Epithelial cell of prostate (primary cell): ENCODE measurements at regions not wholly inside any gene's neighbourhood (a gene's known extent, or its start where the extent isn't known, plus 50 kb on each side); places are given as distances from the start of the nearest gene placed in this dataset.
"Not testable (repeated sequence)": the region's sequence is repeated elsewhere in the genome, so short reads cannot be mapped to it uniquely, and the experiment has no call there.

ENCODE experiments used
- DNase-seq: peaks from one replicate; pipeline ENCODE4 v3.0.0-alpha.2; 2011; ENCODE audit warnings: low read depth, low spot score
- H3K27ac ChIP-seq: fragments of 450-650 bp; 2 replicates; pipeline ENCODE4 v1.5.1; 2017; ENCODE audit warnings: mild to moderate bottlenecking

DNA sequence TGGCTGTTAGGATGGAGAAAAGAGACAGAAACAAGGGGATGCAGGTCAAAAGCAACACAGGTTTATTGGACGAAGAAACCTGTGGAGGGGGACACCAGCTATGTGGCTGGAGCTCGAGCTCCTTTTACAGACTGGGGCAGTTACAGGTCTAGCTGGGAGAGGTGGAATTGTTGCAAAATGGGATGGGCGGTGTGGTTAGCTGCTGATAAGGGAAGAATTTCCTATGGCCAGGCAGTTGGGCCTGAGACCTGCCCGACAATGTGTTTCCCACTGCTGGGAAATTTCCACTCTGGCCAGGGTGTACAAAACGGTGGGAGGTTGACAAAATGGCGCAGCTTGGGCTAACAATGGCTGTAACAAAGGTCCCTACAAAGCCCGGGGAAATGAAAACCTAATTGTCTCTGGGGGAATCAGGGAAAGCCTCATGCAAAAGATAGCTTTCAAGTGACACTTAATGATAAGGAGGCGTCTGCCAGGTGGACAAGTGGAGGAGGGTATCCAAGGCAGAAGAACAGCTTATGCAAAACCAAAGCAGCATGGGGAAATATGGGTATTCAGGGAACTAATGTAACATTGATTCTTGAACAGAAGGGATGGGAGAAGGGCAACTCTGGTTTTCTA lies 137.4 kb upstream of the SGO1 start:
- no peak for DNase-seq
- no peak overlapping the region for H3K27ac ChIP-seq

DNA sequence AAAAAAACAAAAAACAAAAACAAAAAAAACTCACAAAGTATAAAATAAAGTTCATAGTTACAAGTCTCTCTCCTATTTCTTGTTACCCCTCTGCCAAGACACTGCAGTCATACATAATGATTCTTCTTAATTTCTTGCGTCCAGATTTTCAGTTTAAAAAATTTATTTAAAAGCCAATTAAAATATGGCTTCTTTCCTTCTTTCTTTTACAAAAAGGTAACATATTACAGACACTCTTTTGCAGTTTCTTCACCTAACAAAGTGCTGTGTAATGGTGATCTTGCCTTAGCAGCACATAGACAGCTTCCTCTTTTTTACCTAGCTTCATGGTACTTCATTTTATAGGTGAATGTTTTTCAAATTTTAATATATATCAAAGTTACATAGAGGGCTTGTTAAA lies 136.1 kb upstream of the SGO1 start:
- H3K27ac ChIP-seq, result no peak overlapping the region
- no peak for DNase-seq

DNA sequence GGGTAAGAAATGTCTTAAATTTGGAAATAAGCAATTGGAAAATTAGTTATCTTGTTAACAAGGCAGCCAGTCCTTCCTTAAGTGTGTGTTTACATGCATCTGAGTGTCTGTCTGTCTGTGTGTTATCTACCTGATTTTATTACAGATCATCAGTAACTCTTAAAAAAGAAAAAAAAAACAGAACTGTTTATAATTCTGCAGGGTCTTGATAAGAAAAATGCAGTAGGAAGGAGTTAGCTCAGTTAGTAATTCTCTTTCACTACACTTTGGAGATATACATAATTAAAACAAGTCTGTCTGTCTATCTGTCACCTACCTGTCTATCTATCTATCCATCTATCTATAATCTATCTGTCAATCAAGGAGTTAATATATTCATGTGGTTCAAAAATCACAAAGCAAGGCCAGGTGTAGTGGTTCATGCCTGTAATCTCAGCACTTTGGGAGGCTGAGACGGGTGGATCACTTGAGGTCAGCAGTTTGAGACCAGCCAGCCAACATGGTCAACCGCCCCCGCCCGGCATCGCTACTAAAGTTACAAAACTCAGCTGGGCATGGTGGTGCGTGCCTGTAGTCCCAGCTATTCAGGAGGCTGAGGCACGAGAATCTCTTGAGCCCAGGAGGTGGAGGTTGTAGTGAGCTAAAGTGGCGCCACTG lies 135.5 kb upstream of the SGO1 start:
- H3K27ac ChIP-seq, result no peak overlapping the region

DNA sequence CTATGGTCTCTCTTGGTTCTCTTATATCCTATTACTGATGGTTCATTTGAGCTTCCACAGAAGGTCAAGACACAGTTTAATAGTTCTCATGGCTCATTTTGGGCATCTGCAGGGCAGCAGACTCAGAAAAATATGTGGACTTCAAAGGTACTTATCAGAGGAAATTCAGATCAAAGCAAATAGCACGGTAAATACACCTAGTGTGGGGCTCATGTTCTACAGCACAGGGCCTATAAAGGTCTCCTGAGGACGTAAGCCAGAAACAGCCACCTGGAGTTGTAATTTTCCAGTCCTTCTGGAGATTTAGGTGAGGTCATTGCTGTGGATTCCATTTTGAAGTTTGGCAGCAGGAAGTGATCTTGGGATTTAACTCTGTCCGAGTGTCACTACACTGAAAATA lies 134.5 kb upstream of the SGO1 start:
- H3K27ac ChIP-seq, result no peak overlapping the region
- no peak for DNase-seq

More for the DNA sequence above, 135.5 kb upstream of the SGO1 start:
- no peak for DNase-seq

DNA sequence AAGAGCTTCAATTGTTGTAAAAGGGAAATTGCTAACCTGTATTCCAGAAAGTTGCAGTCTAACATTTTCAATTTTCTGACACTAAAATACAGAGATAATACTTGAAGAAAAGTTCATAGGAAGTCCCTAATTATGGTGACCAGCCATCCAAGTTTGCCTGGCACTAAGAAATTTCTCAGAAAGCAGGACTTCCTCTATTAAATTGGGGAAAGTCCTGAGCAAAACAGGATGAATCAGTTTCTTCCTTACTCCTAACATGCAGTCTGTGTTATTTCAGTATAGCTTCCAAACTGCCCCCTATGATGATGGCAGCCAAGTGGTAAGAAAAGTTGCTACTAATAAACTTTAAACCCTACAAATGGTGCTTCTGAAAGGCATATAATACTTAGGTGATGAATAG lies 133.5 kb upstream of the SGO1 start:
- DNase-seq, result no peak
- H3K27ac ChIP-seq, result no peak overlapping the region

DNA sequence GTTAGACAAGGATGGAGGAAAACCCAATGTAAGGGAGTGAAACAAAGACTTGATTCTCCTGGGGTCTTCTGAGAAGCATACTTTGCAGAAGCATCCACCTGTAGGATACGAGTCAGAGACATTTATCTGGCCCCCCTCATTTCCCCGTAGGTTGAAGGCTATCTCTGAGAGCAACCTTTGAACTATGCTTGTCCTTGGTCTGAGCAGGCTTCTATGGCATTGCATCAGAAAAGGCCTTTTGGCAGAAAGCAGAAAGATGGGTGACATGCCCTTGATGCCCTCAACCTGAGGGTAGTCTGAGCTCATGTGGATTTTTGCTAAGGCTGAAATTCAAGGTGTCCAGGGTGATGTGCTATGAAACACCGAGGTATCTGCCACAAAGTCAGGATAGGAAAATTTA lies 131.6 kb upstream of the SGO1 start:
- DNase-seq, result no peak
- H3K27ac ChIP-seq, result no peak overlapping the region

DNA sequence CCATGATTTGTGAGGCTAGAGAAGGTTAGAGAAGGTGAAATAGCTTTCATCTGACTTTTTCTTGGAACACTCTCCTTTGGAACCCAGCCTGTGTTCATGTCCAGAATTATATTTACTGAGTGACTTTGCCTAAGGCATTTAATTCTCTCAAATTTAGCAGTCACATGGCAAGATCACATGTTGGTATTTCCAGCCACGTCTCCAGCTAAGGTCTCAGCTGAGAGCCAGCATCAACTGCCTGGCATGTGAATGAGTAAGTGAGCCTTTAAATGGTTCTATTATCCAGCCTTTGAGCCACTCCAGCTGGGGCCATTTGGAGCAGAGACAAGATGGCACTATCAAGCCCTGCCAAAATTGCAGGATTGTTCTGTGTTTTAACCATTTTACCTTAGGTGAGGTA lies 130.2 kb upstream of the SGO1 start:
- H3K27ac ChIP-seq, result no peak overlapping the region
- no peak for DNase-seq

DNA sequence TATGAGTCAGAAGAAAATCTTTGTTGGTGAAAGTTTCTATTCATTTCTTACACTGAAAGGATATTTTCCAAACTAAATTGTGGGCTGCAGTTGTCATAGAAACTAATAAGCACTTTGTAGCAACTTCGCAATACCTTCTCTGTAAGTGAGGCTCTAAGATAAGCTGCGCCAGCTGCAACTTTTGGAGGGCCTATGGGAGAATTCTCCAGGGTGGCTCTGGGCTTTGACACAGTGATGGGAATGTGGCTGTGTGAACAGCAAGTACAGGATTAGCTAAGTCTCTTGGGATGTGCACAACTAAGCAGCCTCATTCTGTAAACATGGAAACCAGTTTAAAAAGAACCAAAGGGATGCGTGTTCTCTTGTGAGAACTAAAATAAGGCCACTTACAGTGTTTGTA lies 124.6 kb upstream of the SGO1 start:
- no peak overlapping the region for H3K27ac ChIP-seq
- DNase-seq, result no peak

DNA sequence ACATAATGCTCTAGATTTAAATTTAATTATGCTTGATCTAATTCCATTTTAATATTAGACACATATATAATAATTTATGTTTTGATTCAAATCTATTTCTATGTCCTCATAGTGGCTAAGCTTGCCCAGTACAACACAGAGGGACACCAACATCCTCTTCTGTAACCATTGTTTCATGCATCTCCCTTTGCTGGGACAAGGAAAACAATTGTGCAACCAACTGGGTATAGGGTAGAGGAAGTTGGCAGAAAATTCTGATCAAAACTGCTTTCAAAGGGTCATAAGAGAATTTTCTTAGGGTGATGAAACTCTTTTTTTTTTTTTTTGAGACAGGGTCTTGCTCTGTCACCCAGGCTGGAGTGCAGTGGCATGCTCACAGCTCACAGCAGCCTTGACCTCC lies 121.4 kb upstream of the SGO1 start:
- H3K27ac ChIP-seq, result no peak overlapping the region
- no peak for DNase-seq

DNA sequence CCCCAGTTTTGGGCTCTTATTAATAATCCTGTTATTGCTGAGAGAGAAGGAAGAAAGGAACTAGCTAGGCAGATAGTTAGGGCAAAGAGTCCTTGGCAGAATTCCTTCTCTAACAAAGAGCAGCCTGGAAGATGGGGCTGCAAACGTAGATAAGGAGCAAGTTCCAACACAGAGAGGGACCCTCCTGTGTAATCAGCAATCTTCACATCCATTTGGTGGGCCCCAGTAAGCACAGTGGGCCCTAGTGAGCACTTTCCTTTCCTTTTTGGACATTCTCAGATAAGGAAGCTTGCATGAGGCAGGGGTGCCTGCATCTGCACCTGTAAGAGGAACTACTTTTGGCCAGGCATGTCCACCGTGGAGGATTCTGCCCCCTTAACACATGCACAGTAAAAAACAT lies 119.6 kb upstream of the SGO1 start:
- no peak for DNase-seq
- H3K27ac ChIP-seq, result no peak overlapping the region

DNA sequence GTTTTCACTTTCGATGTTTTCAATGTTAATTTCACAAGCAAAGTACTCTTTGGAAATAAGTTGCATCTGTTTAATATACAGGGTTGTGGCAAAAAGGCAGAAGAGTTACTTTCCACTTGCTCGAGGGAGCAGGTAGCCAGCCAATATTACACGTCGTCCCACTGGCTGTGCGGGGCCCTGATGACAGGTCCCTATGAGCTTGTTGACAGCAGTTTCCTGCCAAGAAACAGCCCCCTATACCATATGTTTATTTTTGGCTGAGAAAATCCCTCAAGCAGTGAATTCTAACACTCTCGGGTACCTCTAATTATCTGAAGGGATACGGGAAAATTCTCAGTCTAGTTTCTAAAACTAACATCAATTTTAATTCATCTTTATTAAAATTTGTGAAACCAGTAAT lies 116.8 kb upstream of the SGO1 start:
- H3K27ac ChIP-seq, result no peak overlapping the region
- DNase-seq, result no peak

DNA sequence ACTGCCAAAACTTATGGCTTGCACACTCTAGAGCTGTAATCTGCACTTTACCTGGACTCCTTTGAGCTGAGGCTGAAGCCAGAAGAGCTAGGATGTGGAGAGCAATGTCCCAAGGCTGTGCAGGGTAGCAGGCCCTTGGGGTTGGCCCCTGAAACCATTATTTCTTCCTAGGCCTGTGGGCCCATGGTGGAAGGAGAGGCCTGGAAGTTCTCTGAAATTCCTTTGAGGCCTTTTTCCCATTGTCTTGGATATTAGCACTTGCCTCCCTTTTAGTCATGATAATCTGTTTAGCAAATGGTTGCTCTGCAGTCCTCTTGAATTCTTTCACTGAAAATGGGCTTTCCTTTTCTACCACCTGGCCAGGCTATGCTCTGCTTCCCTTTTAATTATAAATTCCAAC lies 102.0 kb upstream of the SGO1 start:
- no peak for DNase-seq

DNA sequence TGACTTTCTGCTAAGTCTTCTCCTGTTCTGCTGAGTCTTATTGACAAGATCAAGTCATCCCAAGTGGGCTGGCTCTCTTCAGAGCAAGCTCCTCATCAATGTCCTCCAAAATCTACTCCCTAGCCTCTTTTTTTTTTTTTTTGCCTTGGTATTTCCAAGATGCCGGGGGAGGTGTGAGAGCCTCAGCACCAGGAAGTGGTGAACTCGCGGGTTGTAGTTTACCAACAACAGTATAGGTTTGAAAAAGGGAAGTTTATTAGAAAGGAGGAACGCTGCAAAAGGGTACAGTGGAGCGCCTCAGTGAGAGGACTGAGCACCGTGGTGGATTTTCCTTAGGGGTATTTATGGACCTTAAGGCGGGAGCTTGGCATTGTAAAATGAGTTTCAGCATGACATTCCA lies 94.3 kb upstream of the SGO1 start:
- DNase-seq, result no peak
- H3K27ac ChIP-seq, result no peak overlapping the region

More for the DNA sequence above, 102.0 kb upstream of the SGO1 start:
- H3K27ac ChIP-seq, result no peak overlapping the region

DNA sequence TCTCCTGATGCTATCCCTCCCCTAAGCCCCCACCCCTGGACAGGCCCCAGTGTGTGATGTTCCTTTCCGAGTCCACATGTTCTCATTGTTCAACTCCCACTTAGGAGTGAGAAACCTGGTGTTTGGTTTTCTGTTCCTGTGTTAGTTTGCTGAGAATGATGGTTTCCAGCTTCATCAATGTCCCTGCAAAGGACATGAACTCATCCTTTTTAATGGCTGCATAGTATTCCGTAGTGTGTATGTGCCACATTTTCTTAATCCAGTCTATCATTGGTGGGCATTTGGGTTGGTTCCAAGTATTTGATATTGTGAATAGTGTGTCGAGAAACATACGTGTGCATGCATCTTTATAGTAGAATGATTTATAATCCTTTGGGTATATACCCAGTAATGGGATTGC lies 80.0 kb upstream of the SGO1 start:
- H3K27ac ChIP-seq, DNase-seq: not testable (repeated sequence)

DNA sequence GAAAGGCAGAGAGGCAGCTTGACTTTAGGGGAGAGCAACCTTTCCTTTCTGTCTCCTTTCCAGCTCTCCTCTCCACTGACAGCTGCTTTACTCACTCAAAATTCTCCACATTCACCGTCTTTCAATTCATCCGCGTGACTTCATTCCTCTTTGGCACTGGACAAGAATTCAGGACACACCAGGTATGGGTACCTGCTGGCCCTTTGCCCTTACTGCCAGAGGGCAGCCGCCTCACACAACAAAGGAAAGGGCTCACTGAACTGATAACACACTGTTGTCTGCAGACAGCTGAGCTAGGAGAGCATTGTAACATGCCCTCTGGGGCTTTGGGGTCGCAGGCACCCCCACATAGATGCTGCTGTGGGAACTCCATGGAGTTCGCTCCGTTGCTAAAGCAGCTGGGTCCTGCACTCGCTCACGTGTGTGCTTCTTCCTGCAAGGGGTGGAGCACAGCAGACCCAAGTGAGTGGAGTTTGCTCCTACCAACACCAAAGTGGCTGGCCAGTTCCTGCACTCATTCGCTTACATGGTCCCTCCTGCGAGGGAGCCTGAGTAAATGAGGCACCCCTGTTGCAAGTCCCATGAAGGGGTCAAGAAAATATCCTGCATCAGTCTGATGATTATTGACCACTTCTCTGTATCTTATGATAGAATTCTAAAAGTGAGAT lies 79.0 kb upstream of the SGO1 start:
- DNase-seq, result no peak
- no peak overlapping the region for H3K27ac ChIP-seq

DNA sequence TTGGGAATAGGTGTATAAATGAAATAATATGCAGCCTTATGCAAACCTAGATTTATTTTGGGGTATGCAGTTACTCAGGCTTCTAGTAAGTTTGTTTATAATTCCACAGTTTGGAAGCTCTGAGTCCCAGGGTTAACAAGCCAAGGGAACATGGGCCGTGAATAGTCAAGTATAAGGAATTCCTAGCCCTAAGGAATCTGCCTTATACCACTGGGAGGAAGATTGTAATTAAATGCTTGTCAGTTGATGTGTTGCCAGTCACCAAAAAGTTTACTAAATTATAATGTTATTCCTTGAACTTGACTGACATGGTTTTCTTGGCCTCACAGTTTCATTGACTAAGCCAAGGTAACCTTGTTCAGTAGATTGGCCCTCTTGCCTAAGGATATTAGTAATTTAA lies 72.4 kb upstream of the SGO1 start:
- no peak overlapping the region for H3K27ac ChIP-seq
- no peak for DNase-seq

DNA sequence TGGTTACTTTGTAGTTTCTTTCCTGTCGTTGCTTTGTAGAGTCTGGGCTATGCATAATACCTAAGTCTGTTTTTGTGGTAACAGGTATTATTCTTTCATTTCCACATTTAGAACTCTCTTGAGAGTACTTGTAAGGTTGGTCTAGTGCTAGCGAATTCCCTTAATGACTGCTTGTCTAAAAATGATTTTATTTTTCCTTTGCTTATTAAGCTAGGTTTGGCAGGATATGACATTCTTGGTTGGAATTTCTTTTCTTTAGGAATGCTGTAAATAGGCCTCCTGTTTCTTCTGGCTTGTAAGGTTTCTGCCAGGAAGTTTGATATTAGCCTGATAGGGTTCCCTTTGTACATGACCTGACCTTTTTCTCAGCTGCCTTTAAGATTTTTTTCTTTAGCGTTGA lies 70.1 kb upstream of the SGO1 start:
- peak overlapping the region; percentile 74 for H3K27ac ChIP-seq
- no peak for DNase-seq

DNA sequence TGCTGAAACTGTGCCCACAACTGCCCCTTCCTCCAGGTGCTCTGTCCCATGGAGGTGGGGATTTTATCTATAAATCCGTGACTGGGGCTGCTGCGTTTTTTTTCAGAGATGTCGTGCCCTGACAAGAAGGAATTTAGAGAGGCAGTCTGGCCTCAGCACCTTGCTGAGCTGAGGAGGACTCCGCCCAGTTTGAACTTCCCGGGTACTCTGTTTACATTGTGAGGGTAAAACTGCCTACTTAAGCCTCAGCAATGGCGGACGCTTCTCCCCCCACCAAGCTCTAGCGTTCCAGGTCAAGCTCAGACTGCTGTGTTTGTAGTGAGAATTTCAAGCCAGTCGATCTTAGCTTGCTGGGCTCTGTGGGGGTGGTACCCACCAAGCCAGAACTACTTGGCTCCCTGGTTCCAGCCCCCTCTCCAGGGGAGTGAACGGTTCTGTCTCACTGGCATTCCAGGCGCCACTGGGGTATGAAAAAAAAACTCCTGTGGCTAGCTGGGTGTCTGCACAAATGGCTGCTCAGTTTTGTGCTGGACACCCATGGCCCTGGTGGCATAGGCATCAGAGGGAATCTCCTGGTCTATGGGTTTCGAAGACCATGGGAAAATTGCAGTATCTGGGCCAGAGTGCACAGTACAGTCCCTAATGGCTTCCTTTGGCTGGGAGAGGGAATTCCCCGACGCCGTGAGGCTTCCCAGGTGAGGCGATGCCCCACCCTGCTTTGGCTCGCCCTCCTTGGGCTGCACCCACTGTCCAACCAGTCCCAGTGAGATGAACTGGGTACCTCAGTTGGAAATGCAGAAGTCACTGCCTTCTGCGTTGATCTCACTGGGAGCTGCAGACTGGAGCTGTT lies 68.5 kb upstream of the SGO1 start:
- H3K27ac ChIP-seq, result no peak overlapping the region
- DNase-seq, result no peak

DNA sequence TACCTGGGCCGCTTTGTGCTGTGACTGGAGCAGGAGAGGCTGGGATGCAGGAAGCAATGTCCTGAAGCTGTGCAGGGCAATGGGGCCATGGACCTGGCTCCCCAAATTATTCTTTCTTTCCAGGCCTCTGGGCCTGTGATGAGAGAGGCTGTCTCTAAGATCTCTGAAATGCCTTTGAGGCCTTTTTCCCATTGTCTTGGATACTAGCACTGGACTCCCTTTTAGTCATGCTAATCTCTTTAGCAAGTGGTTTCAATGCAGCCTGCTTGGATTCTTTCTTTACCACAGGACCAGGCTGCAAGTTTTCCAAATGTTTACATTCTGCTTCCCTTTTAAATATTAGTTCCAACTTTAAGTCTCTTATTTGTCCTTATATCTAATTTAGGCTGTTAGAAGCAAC lies 64.8 kb upstream of the SGO1 start:
- no peak overlapping the region for H3K27ac ChIP-seq
- no peak for DNase-seq

DNA sequence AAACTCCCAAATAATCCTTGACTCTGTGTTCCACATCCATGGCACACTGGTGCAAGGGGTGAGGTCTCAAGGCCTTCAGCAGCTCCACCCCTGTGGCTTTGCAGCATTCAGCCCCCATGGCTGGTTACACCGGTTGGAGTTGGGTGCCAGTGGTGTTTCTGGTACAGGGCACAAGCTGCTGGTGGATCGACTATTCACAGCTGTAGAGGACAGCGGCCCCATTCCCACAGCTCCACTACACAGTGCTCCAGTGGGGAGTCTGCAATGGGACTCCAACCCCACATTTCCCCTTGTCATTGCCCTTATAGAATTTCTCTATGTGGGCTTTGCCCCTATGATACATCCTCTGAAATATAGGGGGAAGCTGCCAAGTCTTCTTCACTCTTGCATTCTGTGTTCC lies 64.3 kb upstream of the SGO1 start:
- no peak for DNase-seq
- H3K27ac ChIP-seq, result no peak overlapping the region

DNA sequence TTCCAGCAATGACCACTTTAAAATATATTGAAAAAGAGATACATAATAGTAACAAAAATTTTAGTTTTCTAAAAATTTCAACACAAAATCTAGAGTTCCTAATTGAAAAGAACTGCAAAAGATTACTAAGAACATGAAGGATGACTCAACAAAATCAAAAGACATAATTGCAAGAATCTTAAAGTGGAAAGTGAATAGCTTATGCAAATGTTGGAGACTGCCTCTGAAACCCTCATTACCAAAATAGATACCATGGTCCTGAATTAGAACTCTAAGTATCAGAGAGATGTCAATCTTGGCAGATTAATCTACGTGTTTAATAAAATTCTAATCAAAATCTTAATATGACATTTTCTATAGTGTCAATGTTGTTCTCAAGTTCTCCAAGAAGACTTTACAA lies 60.7 kb upstream of the SGO1 start:
- no peak overlapping the region for H3K27ac ChIP-seq
- DNase-seq, result no peak
